Stromal cell of bone marrow (primary cell): ENCODE measurements at regions not wholly inside any gene's neighbourhood (a gene's known extent, or its start where the extent isn't known, plus 50 kb on each side); places are given as distances from the start of the nearest gene placed in this dataset.

ENCODE experiments used
- DNase-seq: peaks from one replicate; pipeline ENCODE4 v3.0.0-alpha.2; 2012; ENCODE audit warnings: low read depth

GRCh38 chr13:64441740-64442139, 2788.4 kb downstream of the PCDH9 start:
- no peak for DNase-seq

- no peak for DNase-seq
Observed at GRCh38 chr13:64438084-64438483, 2792.1 kb downstream of the PCDH9 start.

GRCh38 chr13:64429691-64430090, 2800.4 kb downstream of the PCDH9 start:
- no peak for DNase-seq

GRCh38 chr13:64428196-64428595, 2801.9 kb downstream of the PCDH9 start:
- DNase-seq: peak; percentile 26

GRCh38 chr13:64423467-64423866, 2806.7 kb downstream of the PCDH9 start:
- no peak for DNase-seq

GRCh38 chr13:64420181-64420580, 2810.0 kb downstream of the PCDH9 start:
- DNase-seq: no peak

GRCh38 chr13:64417581-64417980, 2812.6 kb downstream of the PCDH9 start:
- no peak for DNase-seq

GRCh38 chr13:64414381-64414780, 2815.8 kb downstream of the PCDH9 start:
- DNase-seq: no peak

GRCh38 chr13:64413529-64413928, 2816.6 kb downstream of the PCDH9 start:
- DNase-seq: no peak

GRCh38 chr13:64410276-64411053, 2819.7 kb downstream of the PCDH9 start:
- no peak for DNase-seq

GRCh38 chr13:64397701-64398100, 2832.4 kb downstream of the PCDH9 start:
- DNase-seq: no peak

- DNase-seq: no peak
Observed at GRCh38 chr13:64377606-64378005, 2852.5 kb downstream of the PCDH9 start.

- no peak for DNase-seq
Observed at GRCh38 chr13:64371461-64371860, 2858.7 kb downstream of the PCDH9 start.

GRCh38 chr13:64371045-64371444, 2859.1 kb downstream of the PCDH9 start:
- DNase-seq: no peak

GRCh38 chr13:64369121-64369520, 2861.0 kb downstream of the PCDH9 start:
- no peak for DNase-seq

- DNase-seq: no peak
Observed at GRCh38 chr13:64362564-64362963, 2867.6 kb downstream of the PCDH9 start.

- DNase-seq: peak; percentile 25
Observed at GRCh38 chr13:64347664-64348063, 2882.5 kb downstream of the PCDH9 start.

GRCh38 chr13:64339373-64340063, 2890.6 kb downstream of the PCDH9 start:
- no peak for DNase-seq

- DNase-seq: no peak
Observed at GRCh38 chr13:64338671-64339070, 2891.5 kb downstream of the PCDH9 start.

GRCh38 chr13:64333888-64334287, 2896.2 kb downstream of the PCDH9 start:
- DNase-seq: no peak

GRCh38 chr13:64332048-64332447, 2898.1 kb downstream of the PCDH9 start:
- DNase-seq: no peak

GRCh38 chr13:64327505-64328194, 2902.5 kb downstream of the PCDH9 start:
- DNase-seq: no peak

GRCh38 chr13:64314331-64314730, 2898.7 kb upstream of the PCDH20 start:
- no peak for DNase-seq
